GM23338 (cell line): ENCODE measurements at regions not wholly inside any gene's neighbourhood (a gene's known extent, or its start where the extent isn't known, plus 50 kb on each side); places are given as distances from the start of the nearest gene placed in this dataset.

Experiments
- CREB1 ChIP-seq: fragments of 250-450 bp; sonication (Bioruptor Pico); IDR thresholded peaks from 2 replicates; pipeline ENCODE4 v1.5.0; 2020; ENCODE audit warnings: low read depth, mild to moderate bottlenecking, moderate library complexity
- EZH2 ChIP-seq: fragments of 200-600 bp; sonication (generic); IDR thresholded peaks from one replicate; pipeline ENCODE4 v1.8.0; 2017; ENCODE audit warnings: antibody characterized with exemption, mild to moderate bottlenecking, low read depth; ENCODE audit not compliant: unreplicated experiment
- EZH2phosphoT487 ChIP-seq: fragments of 200-600 bp; sonication (generic); IDR thresholded peaks from one replicate; pipeline ENCODE4 v1.8.1; 2018; ENCODE audit warnings: antibody characterized with exemption; ENCODE audit not compliant: unreplicated experiment
- JUNB ChIP-seq: IDR thresholded peaks from one replicate; pipeline ENCODE4 v1.6.1; 2016; ENCODE audit warnings: antibody characterized with exemption; ENCODE audit not compliant: unreplicated experiment
- NANOG ChIP-seq: IDR thresholded peaks from 2 replicates; pipeline ENCODE4 v1.6.1; 2016; ENCODE audit warnings: antibody characterized with exemption, borderline replicate concordance
- POLR2AphosphoS5 ChIP-seq: IDR thresholded peaks from 2 replicates; pipeline ENCODE4 v1.6.1; 2016; ENCODE audit warnings: antibody characterized with exemption, low read depth
- REST ChIP-seq: IDR thresholded peaks from one replicate; pipeline ENCODE4 v1.6.1; 2018; ENCODE audit warnings: antibody characterized with exemption; ENCODE audit not compliant: unreplicated experiment
- STAT1 ChIP-seq: IDR thresholded peaks from one replicate; pipeline ENCODE4 v1.6.1; 2016; ENCODE audit warnings: antibody characterized with exemption; ENCODE audit not compliant: unreplicated experiment
- ZNF331 ChIP-seq: fragments of 250-450 bp; sonication (Bioruptor Pico); IDR thresholded peaks from 2 replicates; pipeline ENCODE4 v1.5.0; 2020; ENCODE audit warnings: low read depth, mild to moderate bottlenecking, moderate library complexity
- TF ChIP-seq, protein P1 (sequence below), 2 experiments: fragments of 200-600 bp in 1 of 2; sonication (generic) in 1 of 2; conservative IDR thresholded peaks; 2 replicates each; pipeline versions ENCODE4 v1.5.1 to v1.6.1; 2016 to 2017; ENCODE audit warnings: antibody characterized with exemption in 2 of 2, low read depth in 2 of 2, mild to moderate bottlenecking in 2 of 2, moderate library complexity in 1 of 2
- TF ChIP-seq, protein P2 (sequence below): IDR thresholded peaks from 2 replicates; pipeline ENCODE4 v1.6.1; 2016; ENCODE audit warnings: antibody characterized with exemption
- TF ChIP-seq, protein P3 (sequence below): fragments of 250-450 bp; sonication (Bioruptor Pico); IDR thresholded peaks from 2 replicates; pipeline ENCODE4 v1.5.0; 2020; ENCODE audit warnings: mild to moderate bottlenecking, moderate library complexity

DNA sequence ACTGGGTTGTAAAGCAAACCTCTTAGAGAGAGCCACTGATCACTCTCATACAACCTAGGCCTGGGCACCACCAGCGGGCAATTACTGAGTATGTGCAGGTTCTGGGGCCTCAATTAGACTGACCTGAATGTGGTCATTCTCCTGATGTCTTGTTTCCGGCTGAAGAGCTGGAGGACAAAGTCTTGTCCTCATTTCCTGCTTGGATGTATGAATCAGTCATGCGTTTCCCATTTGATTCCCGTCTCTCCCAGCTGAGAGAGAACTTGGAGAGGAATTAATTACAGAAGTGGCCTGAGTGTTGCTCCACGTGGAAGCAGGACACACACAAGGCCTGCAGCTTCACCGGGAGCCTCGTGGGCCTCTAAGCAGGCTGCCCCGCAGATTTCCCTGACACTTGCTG, 799.3 kb upstream of the ARGLU1 start:
- TF ChIP-seq, protein P1, sequence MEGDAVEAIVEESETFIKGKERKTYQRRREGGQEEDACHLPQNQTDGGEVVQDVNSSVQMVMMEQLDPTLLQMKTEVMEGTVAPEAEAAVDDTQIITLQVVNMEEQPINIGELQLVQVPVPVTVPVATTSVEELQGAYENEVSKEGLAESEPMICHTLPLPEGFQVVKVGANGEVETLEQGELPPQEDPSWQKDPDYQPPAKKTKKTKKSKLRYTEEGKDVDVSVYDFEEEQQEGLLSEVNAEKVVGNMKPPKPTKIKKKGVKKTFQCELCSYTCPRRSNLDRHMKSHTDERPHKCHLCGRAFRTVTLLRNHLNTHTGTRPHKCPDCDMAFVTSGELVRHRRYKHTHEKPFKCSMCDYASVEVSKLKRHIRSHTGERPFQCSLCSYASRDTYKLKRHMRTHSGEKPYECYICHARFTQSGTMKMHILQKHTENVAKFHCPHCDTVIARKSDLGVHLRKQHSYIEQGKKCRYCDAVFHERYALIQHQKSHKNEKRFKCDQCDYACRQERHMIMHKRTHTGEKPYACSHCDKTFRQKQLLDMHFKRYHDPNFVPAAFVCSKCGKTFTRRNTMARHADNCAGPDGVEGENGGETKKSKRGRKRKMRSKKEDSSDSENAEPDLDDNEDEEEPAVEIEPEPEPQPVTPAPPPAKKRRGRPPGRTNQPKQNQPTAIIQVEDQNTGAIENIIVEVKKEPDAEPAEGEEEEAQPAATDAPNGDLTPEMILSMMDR (conservative IDR thresholded peaks at IDR 0.05; ENCODE audit: low read depth in 2 of 2), result no peak
- TF ChIP-seq EZH2 (no peak), REST (no peak), POLR2AphosphoS5 (no peak), NANOG (no peak), EZH2phosphoT487 (no peak), CREB1 (CRISPR knock-in tag) (no peak), JUNB (no peak), ZNF331 (CRISPR knock-in tag) (no peak), STAT1 (no peak)
- TF ChIP-seq, protein P2, sequence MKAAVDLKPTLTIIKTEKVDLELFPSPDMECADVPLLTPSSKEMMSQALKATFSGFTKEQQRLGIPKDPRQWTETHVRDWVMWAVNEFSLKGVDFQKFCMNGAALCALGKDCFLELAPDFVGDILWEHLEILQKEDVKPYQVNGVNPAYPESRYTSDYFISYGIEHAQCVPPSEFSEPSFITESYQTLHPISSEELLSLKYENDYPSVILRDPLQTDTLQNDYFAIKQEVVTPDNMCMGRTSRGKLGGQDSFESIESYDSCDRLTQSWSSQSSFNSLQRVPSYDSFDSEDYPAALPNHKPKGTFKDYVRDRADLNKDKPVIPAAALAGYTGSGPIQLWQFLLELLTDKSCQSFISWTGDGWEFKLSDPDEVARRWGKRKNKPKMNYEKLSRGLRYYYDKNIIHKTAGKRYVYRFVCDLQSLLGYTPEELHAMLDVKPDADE, result no peak
- TF ChIP-seq, protein P3, sequence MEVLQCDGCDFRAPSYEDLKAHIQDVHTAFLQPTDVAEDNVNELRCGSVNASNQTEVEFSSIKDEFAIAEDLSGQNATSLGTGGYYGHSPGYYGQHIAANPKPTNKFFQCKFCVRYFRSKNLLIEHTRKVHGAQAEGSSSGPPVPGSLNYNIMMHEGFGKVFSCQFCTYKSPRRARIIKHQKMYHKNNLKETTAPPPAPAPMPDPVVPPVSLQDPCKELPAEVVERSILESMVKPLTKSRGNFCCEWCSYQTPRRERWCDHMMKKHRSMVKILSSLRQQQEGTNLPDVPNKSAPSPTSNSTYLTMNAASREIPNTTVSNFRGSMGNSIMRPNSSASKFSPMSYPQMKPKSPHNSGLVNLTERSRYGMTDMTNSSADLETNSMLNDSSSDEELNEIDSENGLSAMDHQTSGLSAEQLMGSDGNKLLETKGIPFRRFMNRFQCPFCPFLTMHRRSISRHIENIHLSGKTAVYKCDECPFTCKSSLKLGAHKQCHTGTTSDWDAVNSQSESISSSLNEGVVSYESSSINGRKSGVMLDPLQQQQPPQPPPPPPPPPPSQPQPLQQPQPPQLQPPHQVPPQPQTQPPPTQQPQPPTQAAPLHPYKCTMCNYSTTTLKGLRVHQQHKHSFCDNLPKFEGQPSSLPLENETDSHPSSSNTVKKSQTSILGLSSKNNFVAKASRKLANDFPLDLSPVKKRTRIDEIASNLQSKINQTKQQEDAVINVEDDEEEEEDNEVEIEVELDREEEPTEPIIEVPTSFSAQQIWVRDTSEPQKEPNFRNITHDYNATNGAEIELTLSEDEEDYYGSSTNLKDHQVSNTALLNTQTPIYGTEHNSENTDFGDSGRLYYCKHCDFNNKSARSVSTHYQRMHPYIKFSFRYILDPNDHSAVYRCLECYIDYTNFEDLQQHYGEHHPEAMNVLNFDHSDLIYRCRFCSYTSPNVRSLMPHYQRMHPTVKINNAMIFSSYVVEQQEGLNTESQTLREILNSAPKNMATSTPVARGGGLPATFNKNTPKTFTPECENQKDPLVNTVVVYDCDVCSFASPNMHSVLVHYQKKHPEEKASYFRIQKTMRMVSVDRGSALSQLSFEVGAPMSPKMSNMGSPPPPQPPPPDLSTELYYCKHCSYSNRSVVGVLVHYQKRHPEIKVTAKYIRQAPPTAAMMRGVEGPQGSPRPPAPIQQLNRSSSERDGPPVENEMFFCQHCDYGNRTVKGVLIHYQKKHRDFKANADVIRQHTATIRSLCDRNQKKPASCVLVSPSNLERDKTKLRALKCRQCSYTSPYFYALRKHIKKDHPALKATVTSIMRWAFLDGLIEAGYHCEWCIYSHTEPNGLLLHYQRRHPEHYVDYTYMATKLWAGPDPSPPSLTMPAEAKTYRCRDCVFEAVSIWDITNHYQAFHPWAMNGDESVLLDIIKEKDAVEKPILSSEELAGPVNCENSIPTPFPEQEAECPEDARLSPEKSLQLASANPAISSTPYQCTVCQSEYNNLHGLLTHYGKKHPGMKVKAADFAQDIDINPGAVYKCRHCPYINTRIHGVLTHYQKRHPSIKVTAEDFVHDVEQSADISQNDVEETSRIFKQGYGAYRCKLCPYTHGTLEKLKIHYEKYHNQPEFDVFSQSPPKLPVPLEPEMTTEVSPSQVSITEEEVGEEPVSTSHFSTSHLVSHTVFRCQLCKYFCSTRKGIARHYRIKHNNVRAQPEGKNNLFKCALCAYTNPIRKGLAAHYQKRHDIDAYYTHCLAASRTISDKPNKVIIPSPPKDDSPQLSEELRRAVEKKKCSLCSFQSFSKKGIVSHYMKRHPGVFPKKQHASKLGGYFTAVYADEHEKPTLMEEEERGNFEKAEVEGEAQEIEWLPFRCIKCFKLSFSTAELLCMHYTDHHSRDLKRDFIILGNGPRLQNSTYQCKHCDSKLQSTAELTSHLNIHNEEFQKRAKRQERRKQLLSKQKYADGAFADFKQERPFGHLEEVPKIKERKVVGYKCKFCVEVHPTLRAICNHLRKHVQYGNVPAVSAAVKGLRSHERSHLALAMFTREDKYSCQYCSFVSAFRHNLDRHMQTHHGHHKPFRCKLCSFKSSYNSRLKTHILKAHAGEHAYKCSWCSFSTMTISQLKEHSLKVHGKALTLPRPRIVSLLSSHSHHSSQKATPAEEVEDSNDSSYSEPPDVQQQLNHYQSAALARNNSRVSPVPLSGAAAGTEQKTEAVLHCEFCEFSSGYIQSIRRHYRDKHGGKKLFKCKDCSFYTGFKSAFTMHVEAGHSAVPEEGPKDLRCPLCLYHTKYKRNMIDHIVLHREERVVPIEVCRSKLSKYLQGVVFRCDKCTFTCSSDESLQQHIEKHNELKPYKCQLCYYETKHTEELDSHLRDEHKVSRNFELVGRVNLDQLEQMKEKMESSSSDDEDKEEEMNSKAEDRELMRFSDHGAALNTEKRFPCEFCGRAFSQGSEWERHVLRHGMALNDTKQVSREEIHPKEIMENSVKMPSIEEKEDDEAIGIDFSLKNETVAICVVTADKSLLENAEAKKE, result no peak
